Skeletal muscle satellite cell (primary cell): ENCODE measurements at regions not wholly inside any gene's neighbourhood (a gene's known extent, or its start where the extent isn't known, plus 50 kb on each side); places are given as distances from the start of the nearest gene placed in this dataset.

Experiments used
- H3K27me3 ChIP-seq: 2 replicates; pipeline ENCODE4 v1.7.0; 2013; ENCODE audit warnings: low read length; ENCODE audit not compliant: control insufficient read depth, insufficient read depth
- H3K36me3 ChIP-seq: 2 replicates; pipeline ENCODE4 v1.7.0; 2013; ENCODE audit warnings: mild to moderate bottlenecking, control low read depth, low read length; ENCODE audit not compliant: insufficient read depth
- H3K4me1 ChIP-seq: 2 replicates; pipeline ENCODE4 v1.7.0; 2013; ENCODE audit warnings: low read length; ENCODE audit not compliant: control insufficient read depth, insufficient read depth
- H3K4me2 ChIP-seq: 2 replicates; pipeline ENCODE4 v1.7.0; 2013; ENCODE audit warnings: mild to moderate bottlenecking, low read length
- H3K4me3 ChIP-seq: 2 replicates; pipeline ENCODE4 v1.7.0; 2013; ENCODE audit warnings: low read length
- H3K9ac ChIP-seq: 2 replicates; pipeline ENCODE4 v1.7.0; 2013; ENCODE audit warnings: mild to moderate bottlenecking, low read depth, low read length, moderate library complexity
- H3K9me3 ChIP-seq: replicated peaks from 2 replicates; pipeline ENCODE4 v1.7.0; 2013; ENCODE audit warnings: mild to moderate bottlenecking, control low read depth, low read length

DNA sequence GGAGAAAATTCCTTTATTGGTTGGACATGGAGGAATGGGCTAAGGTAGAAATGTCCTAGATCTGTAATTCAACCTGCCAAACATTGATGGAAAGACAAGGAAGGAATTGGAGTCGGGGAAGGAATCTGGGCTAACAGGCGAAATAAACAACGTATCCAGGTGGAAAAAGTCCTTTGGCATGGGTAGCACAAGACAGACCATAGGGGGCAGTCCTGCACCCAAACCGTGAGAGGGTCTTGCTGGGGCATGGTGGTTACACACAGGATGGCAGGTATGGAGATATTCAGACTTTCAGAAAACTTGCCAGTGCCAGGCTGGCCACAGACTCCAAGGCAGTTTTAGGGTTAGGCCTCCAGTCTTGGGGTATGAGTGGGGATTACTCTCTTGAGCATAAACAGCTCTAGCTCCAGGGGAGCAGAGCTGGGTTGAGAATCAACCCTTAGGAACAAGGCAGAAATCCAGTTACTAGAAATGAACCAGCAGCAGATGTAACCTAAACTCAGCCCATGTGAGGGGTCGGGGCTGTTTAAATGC lies 188.6 kb upstream of the GDF10 start:
- Histone ChIP-seq H3K4me2 (no peak overlapping the region), H3K4me1 (no peaks in the 10 kb centered on the region), H3K36me3 (no peaks in the 10 kb centered on the region), H3K9ac (no peak overlapping the region), H3K9me3 (no peaks in the 10 kb centered on the region), H3K27me3 (no peaks in the 10 kb centered on the region), H3K4me3 (no peak overlapping the region)

DNA sequence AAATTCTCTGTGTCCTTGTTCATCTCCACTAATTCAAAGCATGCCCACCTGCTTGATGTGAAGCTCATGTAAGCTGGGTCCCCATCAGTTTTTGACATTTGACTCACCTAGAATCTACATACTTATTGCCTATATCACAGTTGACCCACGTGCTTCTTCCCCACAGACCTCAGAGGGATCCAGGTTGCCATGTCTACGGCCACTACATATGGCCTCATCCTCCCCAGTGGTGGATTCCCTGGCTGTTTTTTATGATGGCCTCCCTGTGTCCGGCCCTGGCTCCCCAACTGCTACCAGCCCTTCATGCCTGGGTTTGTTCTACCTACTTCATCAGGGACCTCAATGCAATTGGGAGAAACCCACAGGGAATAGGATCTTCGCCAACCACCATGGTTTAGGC lies 187.4 kb upstream of the GDF10 start:
- H3K4me2 ChIP-seq: no peak overlapping the region
- H3K9me3 ChIP-seq: no peaks in the 10 kb centered on the region
- H3K9ac ChIP-seq: no peak overlapping the region
- no peaks in the 10 kb centered on the region for H3K27me3 ChIP-seq
- no peak overlapping the region for H3K4me3 ChIP-seq
- H3K36me3 ChIP-seq: no peaks in the 10 kb centered on the region
- no peaks in the 10 kb centered on the region for H3K4me1 ChIP-seq

DNA sequence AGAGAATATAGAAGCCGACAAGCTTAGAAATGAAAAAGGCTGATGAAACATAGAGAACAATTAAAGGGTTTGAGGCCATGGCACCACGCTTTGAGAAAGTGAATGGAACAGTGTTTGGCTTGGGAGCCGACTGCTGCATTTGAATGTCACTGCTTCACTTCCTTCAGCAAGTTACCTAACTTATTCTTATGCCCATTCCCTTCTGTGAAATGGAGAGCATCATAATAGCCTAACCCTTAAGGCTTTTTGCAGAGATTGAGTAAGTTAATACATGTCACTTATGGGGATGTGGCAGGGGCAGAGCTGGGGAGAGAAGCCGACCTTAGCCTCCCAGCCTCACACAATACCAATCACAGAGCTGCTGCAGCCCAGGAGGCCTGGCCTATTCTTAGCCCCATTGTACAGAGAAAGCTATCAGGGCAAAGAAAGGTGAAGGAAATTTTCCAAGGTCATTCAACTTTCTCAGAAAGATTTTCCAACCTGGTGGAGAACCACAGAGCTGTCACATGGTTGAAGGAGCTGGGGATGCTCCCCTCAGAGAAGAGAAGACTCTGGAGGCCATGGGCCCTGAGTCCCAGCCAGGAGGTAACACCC lies 186.0 kb upstream of the GDF10 start:
- no peaks in the 10 kb centered on the region for H3K27me3 ChIP-seq
- H3K4me3 ChIP-seq: no peak overlapping the region
- H3K4me2 ChIP-seq: no peak overlapping the region
- no peaks in the 10 kb centered on the region for H3K9me3 ChIP-seq
- H3K36me3 ChIP-seq: no peaks in the 10 kb centered on the region
- no peak overlapping the region for H3K9ac ChIP-seq
- H3K4me1 ChIP-seq: no peaks in the 10 kb centered on the region

DNA sequence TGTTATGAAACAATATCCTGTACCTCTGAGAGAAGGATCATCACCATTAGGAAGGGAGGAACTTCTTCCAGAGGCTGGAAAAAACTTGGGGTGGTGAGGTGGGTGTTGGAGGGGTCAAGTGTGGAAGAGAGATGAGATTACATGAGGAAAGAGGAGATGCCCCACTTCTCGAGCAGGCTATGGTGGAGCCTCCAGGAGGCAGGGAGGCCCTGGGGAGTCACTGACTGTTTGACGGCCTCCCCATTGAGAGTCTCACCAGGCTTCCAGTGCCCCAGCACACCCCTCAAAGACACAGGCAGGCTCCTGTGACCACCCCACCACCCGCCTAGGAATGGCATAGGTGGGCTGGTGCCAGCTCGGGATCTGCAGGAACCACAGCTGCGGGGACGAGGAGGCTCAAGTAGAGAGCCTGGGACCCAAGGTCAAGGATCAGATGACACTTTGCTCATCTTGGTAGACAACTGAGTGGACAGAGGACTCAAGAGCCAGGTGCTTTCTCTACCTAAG lies 185.3 kb upstream of the GDF10 start:
- H3K4me1 ChIP-seq: no peaks in the 10 kb centered on the region
- H3K36me3 ChIP-seq: no peaks in the 10 kb centered on the region
- no peaks in the 10 kb centered on the region for H3K9me3 ChIP-seq
- no peaks in the 10 kb centered on the region for H3K27me3 ChIP-seq
- no peak overlapping the region for H3K4me3 ChIP-seq
- no peak overlapping the region for H3K9ac ChIP-seq
- no peak overlapping the region for H3K4me2 ChIP-seq

DNA sequence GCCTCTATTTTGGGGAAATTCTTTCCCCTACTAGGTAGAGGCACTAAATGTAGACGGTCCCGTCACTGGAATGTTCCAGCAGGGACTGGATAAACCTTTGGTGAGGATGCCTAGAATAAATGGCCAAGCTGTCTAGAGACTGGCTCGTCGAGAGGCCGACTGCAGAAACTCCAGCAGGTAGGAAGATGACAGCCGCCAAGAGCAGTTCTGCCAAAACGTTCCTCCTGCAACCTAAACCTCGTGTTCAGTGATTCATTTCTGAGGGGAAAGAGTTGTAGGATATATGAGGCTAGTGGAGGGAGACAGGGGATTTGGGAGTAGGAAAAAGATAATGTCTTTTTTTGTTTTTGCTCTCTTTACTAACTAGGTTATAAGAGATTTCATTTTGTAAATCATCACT lies 184.7 kb upstream of the GDF10 start:
- H3K36me3 ChIP-seq: no peaks in the 10 kb centered on the region
- H3K9me3 ChIP-seq: no peaks in the 10 kb centered on the region
- H3K4me2 ChIP-seq: no peak overlapping the region
- H3K4me3 ChIP-seq: no peak overlapping the region
- H3K9ac ChIP-seq: no peak overlapping the region
- no peaks in the 10 kb centered on the region for H3K27me3 ChIP-seq
- no peaks in the 10 kb centered on the region for H3K4me1 ChIP-seq

DNA sequence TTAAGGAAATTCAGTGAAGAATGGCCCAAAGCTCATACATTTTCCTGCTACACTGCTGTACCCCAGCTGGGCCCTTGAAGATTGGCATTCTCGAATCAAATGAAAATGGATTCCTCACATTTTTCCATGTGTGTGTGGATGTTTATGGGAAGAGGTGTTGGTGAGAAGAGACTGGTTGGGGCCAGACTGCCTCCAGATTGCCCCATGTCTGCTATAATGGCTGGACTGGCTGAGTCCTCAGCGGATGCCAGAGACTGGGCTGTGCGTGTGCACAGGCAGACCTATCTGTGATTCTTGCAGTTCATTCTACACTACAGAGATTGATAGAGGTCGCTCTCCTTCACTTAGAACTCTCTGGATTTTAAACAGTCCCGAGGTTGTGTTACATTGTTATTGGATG lies 183.6 kb upstream of the GDF10 start:
- Histone ChIP-seq H3K27me3 (no peaks in the 10 kb centered on the region), H3K36me3 (no peaks in the 10 kb centered on the region), H3K4me3 (no peak overlapping the region), H3K9ac (no peak overlapping the region), H3K4me2 (no peak overlapping the region), H3K9me3 (no peaks in the 10 kb centered on the region), H3K4me1 (no peaks in the 10 kb centered on the region)

DNA sequence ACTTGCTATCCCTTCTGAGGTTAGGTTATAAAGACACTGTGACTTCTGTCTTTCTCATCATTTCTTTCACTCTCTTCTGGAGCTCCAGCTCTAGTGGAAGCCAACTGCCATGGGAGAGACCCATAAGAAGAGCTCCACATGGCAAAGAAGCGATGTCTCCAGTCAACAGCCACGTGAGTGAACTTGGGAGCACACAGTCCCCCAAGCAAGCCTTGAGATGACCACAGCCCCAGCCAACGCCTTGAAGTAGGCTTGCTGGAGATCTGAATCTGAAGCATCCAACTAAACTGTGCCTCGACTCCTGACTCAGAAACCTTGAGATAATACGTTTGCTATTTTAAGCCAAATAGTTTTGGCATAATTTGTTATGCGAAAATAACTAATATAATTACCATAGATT lies 181.7 kb upstream of the GDF10 start:
- H3K9ac ChIP-seq: no peak overlapping the region
- no peak overlapping the region for H3K4me2 ChIP-seq
- no peak overlapping the region for H3K4me3 ChIP-seq
- H3K36me3 ChIP-seq: no peaks in the 10 kb centered on the region
- H3K27me3 ChIP-seq: no peaks in the 10 kb centered on the region
- H3K4me1 ChIP-seq: no peaks in the 10 kb centered on the region
- no peaks in the 10 kb centered on the region for H3K9me3 ChIP-seq

DNA sequence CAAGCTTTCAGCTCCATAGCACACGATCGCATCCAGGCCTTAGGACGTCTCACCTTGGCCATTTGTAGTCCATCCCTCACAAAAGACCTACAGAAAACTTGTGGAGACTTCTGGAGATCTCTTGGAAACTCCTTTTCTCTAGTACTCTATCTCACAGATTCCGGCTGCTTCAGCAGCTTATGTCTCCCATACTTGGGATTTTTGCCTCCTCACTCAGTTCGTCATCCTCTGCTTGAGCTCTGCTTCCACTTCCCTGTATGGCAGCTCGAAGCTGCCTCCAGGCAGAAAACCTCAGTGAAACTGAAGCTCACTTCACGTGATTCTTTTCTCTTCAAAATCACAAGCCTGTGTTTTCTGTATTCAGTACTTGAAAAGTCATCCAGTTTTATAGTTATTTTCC lies 178.7 kb upstream of the GDF10 start:
- no peaks in the 10 kb centered on the region for H3K4me1 ChIP-seq
- H3K27me3 ChIP-seq: no peaks in the 10 kb centered on the region
- no peaks in the 10 kb centered on the region for H3K36me3 ChIP-seq

DNA sequence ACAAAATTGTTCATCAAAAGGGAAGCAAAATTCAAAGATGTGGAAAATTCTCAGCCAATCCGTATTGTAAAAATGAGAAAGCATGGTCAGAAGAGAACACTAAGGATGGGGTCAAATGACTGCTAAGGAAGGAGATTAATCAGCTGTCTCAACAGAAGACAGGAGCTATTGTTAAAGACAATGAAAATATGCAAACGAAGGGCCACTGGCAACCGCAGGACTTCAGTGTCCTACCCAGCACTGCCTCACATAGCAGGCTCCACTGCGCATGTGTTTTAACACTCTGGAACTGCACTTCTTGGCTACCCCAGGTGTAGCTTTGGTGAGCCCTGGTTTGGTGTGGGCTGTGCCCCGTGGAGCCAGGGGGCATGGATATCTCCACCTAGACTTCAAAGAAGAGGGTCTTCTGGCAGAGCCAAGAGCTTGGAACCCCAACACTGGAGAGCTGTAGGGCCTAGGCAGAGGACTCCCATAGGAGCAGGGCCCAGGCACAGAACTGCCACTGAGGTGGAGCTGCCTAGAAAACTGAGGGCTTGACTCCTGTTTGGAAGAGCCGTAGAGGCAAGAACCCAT lies 176.2 kb upstream of the GDF10 start:
- H3K9ac ChIP-seq: no peak overlapping the region
- no peaks in the 10 kb centered on the region for H3K27me3 ChIP-seq
- no peaks in the 10 kb centered on the region for H3K9me3 ChIP-seq
- no peak overlapping the region for H3K4me2 ChIP-seq
- no peaks in the 10 kb centered on the region for H3K36me3 ChIP-seq
- no peaks in the 10 kb centered on the region for H3K4me1 ChIP-seq
- no peak overlapping the region for H3K4me3 ChIP-seq

More for the DNA sequence above, 178.7 kb upstream of the GDF10 start:
- H3K9me3 ChIP-seq: no peaks in the 10 kb centered on the region
- H3K9ac ChIP-seq: no peak overlapping the region
- no peak overlapping the region for H3K4me3 ChIP-seq
- no peak overlapping the region for H3K4me2 ChIP-seq

DNA sequence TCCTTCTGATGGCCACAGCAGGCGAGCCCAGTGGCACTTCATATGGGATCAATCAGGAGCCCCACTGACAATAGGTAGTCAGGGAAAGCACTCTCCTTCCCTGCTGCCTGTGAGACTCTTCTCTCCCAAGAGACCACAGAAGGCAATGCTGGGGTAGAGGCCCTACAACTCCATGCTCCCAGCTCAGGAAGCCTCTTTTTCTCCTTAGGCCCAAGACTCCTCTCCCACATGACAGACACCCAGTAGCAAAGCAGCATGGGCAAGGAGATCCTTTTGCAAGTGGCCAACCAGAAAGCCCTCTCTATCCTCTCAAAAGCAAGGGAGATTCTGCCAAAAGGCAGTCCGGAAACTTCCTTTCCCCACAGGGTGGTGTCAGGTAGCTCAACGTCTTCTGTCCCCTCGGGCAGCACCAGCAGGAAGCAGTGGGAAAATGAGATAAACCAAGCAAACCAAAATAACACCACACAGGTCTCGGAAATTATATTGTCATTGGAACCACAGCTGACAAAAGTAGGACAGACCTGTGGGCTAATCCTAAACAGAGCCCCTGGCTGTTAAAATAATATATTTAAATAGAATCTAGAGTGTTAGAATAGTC lies 172.7 kb upstream of the GDF10 start:
- H3K4me2 ChIP-seq: no peak overlapping the region
- H3K9ac ChIP-seq: no peak overlapping the region
- no peaks in the 10 kb centered on the region for H3K9me3 ChIP-seq
- no peaks in the 10 kb centered on the region for H3K4me1 ChIP-seq
- no peaks in the 10 kb centered on the region for H3K27me3 ChIP-seq
- H3K4me3 ChIP-seq: no peak overlapping the region
- H3K36me3 ChIP-seq: no peaks in the 10 kb centered on the region

DNA sequence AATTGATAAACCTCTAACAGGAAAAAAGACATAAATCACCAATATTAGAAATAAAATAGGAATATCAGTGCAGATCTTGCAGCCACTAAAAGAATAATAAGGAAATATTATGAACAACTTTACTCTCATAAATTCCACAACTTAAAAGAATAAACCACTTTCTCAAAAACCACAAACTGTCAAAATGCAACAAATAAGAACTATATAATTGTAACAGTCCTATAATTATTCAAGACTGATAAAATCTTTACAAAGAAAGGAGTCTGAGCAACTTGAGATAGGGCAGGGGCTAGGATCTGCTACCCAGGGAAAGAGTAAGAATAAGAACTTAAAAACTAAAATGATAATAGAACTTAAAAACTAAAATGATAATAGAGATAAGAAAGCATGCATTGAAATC lies 169.5 kb upstream of the GDF10 start:
- H3K9ac ChIP-seq: no peak overlapping the region
- H3K4me2 ChIP-seq: no peak overlapping the region
- no peak overlapping the region for H3K4me3 ChIP-seq
- H3K27me3 ChIP-seq: no peaks in the 10 kb centered on the region
- H3K36me3 ChIP-seq: no peaks in the 10 kb centered on the region
- H3K9me3 ChIP-seq: no peaks in the 10 kb centered on the region
- H3K4me1 ChIP-seq: no peaks in the 10 kb centered on the region
